Stimulated activated CD4-positive, alpha-beta T cell treated with anti-CD3 and anti-CD28 coated beads, TNF-alpha, amount 100 ng/mL, for 48 hours (primary cell): ENCODE measurements at regions not wholly inside any gene's neighbourhood (a gene's known extent, or its start where the extent isn't known, plus 50 kb on each side); places are given as distances from the start of the nearest gene placed in this dataset.
"Not testable (repeated sequence)": the region's sequence is repeated elsewhere in the genome, so short reads cannot be mapped to it uniquely, and the experiment has no call there.

Source experiments
- DNase-seq, 3 donors: peaks; one replicate each; pipeline ENCODE4 v3.0.0-alpha.2; 2020; ENCODE audit warnings: low read depth in 3 of 3

GRCh38 chr17:73847952-73848351, 203.7 kb upstream of the SDK2 start:
- no peak for DNase-seq

GRCh38 chr17:73850426-73850825, 206.2 kb upstream of the SDK2 start:
- DNase-seq, result no peak

- no peak for DNase-seq
These were observed 206.8 kb upstream of the SDK2 start for GRCh38 chr17:73851091-73851490.

GRCh38 chr17:73851921-73852320, 207.7 kb upstream of the SDK2 start:
- DNase-seq, result no peak

- no peak for DNase-seq
These were observed 211.6 kb upstream of the SDK2 start for GRCh38 chr17:73855720-73856333.

GRCh38 chr17:73856556-73856955, 212.3 kb upstream of the SDK2 start:
- DNase-seq, result no peak

GRCh38 chr17:73859439-73860008, 215.3 kb upstream of the SDK2 start:
- DNase-seq, result not testable (repeated sequence)

- no peak for DNase-seq
These were observed 217.3 kb upstream of the SDK2 start for GRCh38 chr17:73861543-73861942.

GRCh38 chr17:73863761-73864535, 219.7 kb upstream of the SDK2 start:
- DNase-seq, result no peak

GRCh38 chr17:73865831-73866230, 221.6 kb upstream of the SDK2 start:
- DNase-seq, result no peak

GRCh38 chr17:73867056-73867455, 222.8 kb upstream of the SDK2 start:
- DNase-seq, result no peak

GRCh38 chr17:73870068-73870467, 225.8 kb upstream of the SDK2 start:
- no peak for DNase-seq

- DNase-seq, result no peak
These were observed 226.2 kb upstream of the SDK2 start for GRCh38 chr17:73870473-73870872.

GRCh38 chr17:73872816-73873215, 228.6 kb upstream of the SDK2 start:
- DNase-seq, result no peak

GRCh38 chr17:73874008-73874720, 229.9 kb upstream of the SDK2 start:
- DNase-seq, result no peak

- DNase-seq, result no peak
These were observed 231.1 kb upstream of the SDK2 start for GRCh38 chr17:73875346-73875745.

- no peak for DNase-seq
These were observed 233.7 kb upstream of the SDK2 start for GRCh38 chr17:73877962-73878361.

GRCh38 chr17:73878923-73879322, 234.7 kb upstream of the SDK2 start:
- DNase-seq, result no peak

- no peak for DNase-seq
These were observed 235.7 kb upstream of the SDK2 start for GRCh38 chr17:73879987-73880386.

GRCh38 chr17:73882590-73882989, 238.3 kb upstream of the SDK2 start:
- no peak for DNase-seq

GRCh38 chr17:73883175-73883574, 238.9 kb upstream of the SDK2 start:
- DNase-seq, result no peak

GRCh38 chr17:73887739-73888138, 243.5 kb upstream of the SDK2 start:
- DNase-seq, result no peak

- DNase-seq, result no peak
These were observed 244.6 kb upstream of the SDK2 start for GRCh38 chr17:73888862-73889261.
